Left lung (tissue), 4 donors: ENCODE measurements at regions not wholly inside any gene's neighbourhood (a gene's known extent, or its start where the extent isn't known, plus 50 kb on each side); places are given as distances from the start of the nearest gene placed in this dataset.

Source experiments
- ATAC-seq: fragments of 200-7000 bp; cut with Tn5 transposase; one replicate; pipeline ENCODE4 v1.9.1; 2020; ENCODE audit warnings: moderate library complexity
- DNase-seq, 4 donors: peaks; one replicate each; pipeline ENCODE4 v3.0.0-alpha.2; 2013 to 2020
- H3K27ac ChIP-seq, 2 donors: fragments of 200-600 bp; sonication (generic) in 1 of 2; one replicate each; pipeline versions ENCODE4 v1.5.0 to v1.8.0; 2020 to 2021
- H3K27me3 ChIP-seq, 2 donors: fragments of 200-600 bp; sonication (generic) in 1 of 2; one replicate each; pipeline versions ENCODE4 v1.5.0 to v1.8.0; 2020 to 2021
- H3K36me3 ChIP-seq, 2 donors: fragments of 200-600 bp; sonication (generic) in 1 of 2; one replicate each; pipeline versions ENCODE4 v1.5.0 to v1.8.0; 2020 to 2021
- H3K4me1 ChIP-seq, 2 donors: fragments of 200-600 bp; one replicate each; pipeline ENCODE4 v1.8.0; 2021
- H3K4me3 ChIP-seq, 2 donors: fragments of 200-600 bp; sonication (generic) in 1 of 2; one replicate each; pipeline versions ENCODE4 v1.5.0 to v1.8.0; 2020 to 2021; ENCODE audit warnings: mild to moderate bottlenecking in 1 of 2
- H3K9me3 ChIP-seq, 2 donors: fragments of 200-600 bp; sonication (generic) in 1 of 2; one replicate each; pipeline versions ENCODE4 v1.5.0 to v1.8.0; 2020 to 2021
- CTCF ChIP-seq, 2 donors: fragments of 200-600 bp; sonication (generic) in 1 of 2; IDR thresholded peaks; one replicate each; pipeline versions ENCODE4 v1.5.0 to v1.8.0; 2021; ENCODE audit warnings: antibody characterized with exemption in 2 of 2
- intact Hi-C, 2 donors: fragments of 100-400 bp; cut with DNase I; formaldehyde crosslinking; loops; one replicate each; pipeline versions ENCODE4 v1.11.2 to v1.14.2; 2022
- donor health status: DM: no; HTN: yes; CAD: no.
- donor health status: DM: no; HTN: no; CAD: no.

GRCh38 chr5:35476036-35476435, 141.6 kb upstream of the SPEF2 start:
- Histone ChIP-seq H3K4me3 (no peak overlapping the region), H3K36me3 (no peaks in the 10 kb centered on the region), H3K4me1 (peaks cover 0 to 22% of the 10 kb centered on the region in 2 donors), H3K9me3 (no peaks in the 10 kb centered on the region), H3K27ac (no peak overlapping the region), H3K27me3 (no peaks in the 10 kb centered on the region)
- no peak for TF ChIP-seq CTCF (IDR thresholded peaks at IDR 0.05)
- DNase-seq (no peak), ATAC-seq (no peak)
- intact Hi-C loops = no loop called here

- DNase-seq = no peak
Measured at GRCh38 chr5:35473589-35473988, 144.1 kb upstream of the SPEF2 start.

GRCh38 chr5:35470866-35471265, 146.8 kb upstream of the SPEF2 start:
- Histone ChIP-seq H3K27me3 (no peaks in the 10 kb centered on the region), H3K4me1 (no peaks in the 10 kb centered on the region), H3K9me3 (no peaks in the 10 kb centered on the region), H3K27ac (no peak overlapping the region), H3K4me3 (no peak overlapping the region), H3K36me3 (no peaks in the 10 kb centered on the region)
- DNase-seq = peak in 1 of 4 donors; percentile 28
- no peak for TF ChIP-seq CTCF (IDR thresholded peaks at IDR 0.05)
- ATAC-seq = peak; percentile 44
- intact Hi-C loops = no loop called here

More at GRCh38 chr5:35473589-35473988, 144.1 kb upstream of the SPEF2 start:
- no peaks in the 10 kb centered on the region for H3K27me3 ChIP-seq
- no peak overlapping the region for H3K4me3 ChIP-seq
- no peak overlapping the region for H3K27ac ChIP-seq
- no peak for TF ChIP-seq CTCF (IDR thresholded peaks at IDR 0.05)
- intact Hi-C loops = no loop called here
- ATAC-seq = no peak
- peaks cover 0 to 12% of the 10 kb centered on the region in 2 donors for H3K4me1 ChIP-seq
- no peaks in the 10 kb centered on the region for H3K9me3 ChIP-seq
- H3K36me3 ChIP-seq = no peaks in the 10 kb centered on the region

- DNase-seq = no peak
- H3K27me3 ChIP-seq = no peaks in the 10 kb centered on the region
- no peak overlapping the region for H3K4me3 ChIP-seq
- H3K27ac ChIP-seq = no peak overlapping the region
- intact Hi-C loops = no loop called here
- TF ChIP-seq CTCF (IDR thresholded peaks at IDR 0.05) = no peak
- no peaks in the 10 kb centered on the region for H3K4me1 ChIP-seq
- H3K36me3 ChIP-seq = no peaks in the 10 kb centered on the region
- no peaks in the 10 kb centered on the region for H3K9me3 ChIP-seq
- ATAC-seq = no peak
Measured at GRCh38 chr5:35468811-35469210, 148.9 kb upstream of the SPEF2 start.

- Histone ChIP-seq H3K9me3 (no peaks in the 10 kb centered on the region), H3K27me3 (no peaks in the 10 kb centered on the region), H3K36me3 (no peaks in the 10 kb centered on the region), H3K4me3 (no peak overlapping the region), H3K27ac (no peak overlapping the region), H3K4me1 (no peaks in the 10 kb centered on the region)
- intact Hi-C loops = no loop called here
- no peak for ATAC-seq
- no peak for DNase-seq
- TF ChIP-seq CTCF (IDR thresholded peaks at IDR 0.05) = no peak
Measured at GRCh38 chr5:35466746-35467145, 150.9 kb upstream of the SPEF2 start.
